RKO (cell line): ENCODE measurements at regions not wholly inside any gene's neighbourhood (a gene's known extent, or its start where the extent isn't known, plus 50 kb on each side); places are given as distances from the start of the nearest gene placed in this dataset.
A peak's percentile ranks its signal among the peaks of the same experiment; 100 is the strongest.

ENCODE experiments used
- DNase-seq: peaks from one replicate; pipeline ENCODE4 v3.0.0-alpha.2; 2016; ENCODE audit warnings: low spot score

DNA sequence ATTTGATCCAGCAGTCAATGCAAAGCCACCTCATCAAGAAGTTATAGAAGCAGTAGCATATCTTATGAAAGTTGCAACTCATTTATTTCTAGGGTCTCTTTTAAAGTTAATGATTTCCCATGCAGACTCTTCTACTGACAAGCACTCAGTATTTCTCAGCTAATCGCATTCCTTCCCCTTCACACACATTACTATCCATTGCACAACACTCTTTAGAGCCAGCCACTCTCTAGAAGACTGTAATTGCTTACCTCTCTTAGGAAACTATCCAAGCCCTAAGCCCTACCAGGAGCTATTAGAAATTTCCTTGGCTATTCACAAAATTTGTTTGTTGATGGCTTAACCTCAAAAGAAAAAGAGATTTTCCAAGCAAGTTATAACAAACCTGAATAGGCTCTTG, 106.0 kb downstream of the ADAMTS1 start:
- DNase-seq, result no peak

- no peak for DNase-seq
Observed at GRCh38 chr21:26736449-26736848, 108.8 kb downstream of the ADAMTS1 start.

GRCh38 chr21:26732432-26733221, 112.6 kb downstream of the ADAMTS1 start:
- DNase-seq, result no peak

- no peak for DNase-seq
Observed at GRCh38 chr21:26719750-26720149, 125.5 kb downstream of the ADAMTS1 start.

- peak; percentile 38 for DNase-seq
Observed at GRCh38 chr21:26717146-26717739, 128.0 kb downstream of the ADAMTS1 start.

GRCh38 chr21:26715878-26716506, 129.2 kb downstream of the ADAMTS1 start:
- DNase-seq, result peak; percentile 17

DNA sequence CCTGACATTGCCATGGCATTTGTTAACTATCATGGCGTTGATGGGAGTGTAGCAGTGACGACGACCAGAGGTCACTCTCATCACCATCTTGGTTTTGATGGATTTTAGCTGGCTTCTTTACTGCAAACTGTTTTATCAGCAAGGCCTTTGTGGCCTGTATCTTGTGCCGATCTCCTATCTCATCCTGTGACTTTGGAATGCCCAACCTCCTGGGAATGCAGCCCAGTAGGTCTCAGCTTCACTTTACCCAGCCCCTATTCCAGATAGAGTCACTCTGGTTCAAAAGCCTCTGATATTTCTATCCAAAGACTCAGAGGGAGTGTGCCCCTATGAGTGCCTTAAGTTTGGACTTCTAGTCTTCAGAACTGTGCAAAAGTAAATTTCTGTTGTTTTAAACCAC, 130.1 kb downstream of the ADAMTS1 start:
- DNase-seq, result no peak

- no peak for DNase-seq
Observed at GRCh38 chr21:26710155-26710554, 135.1 kb downstream of the ADAMTS1 start.

DNA sequence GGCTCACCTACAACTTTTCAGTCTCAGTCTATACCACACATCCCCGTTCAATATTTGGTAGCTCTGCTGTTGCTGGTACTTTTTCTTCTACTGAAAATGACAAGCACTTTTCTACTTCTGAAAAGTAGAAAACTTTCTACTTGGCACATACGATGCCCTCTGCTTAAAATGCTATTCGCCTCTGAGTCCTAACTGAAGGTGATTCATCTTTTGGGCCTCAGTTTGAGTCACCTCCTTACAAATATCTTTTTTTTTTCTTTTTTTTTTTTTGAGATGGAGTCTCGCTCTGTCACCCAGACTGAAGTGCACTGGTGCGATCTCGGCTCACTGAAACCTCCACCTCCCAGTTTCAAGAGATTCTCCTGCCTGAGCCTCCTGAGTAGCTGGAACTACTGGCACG, 136.0 kb upstream of the CYYR1 start:
- peak; percentile 69 for DNase-seq

DNA sequence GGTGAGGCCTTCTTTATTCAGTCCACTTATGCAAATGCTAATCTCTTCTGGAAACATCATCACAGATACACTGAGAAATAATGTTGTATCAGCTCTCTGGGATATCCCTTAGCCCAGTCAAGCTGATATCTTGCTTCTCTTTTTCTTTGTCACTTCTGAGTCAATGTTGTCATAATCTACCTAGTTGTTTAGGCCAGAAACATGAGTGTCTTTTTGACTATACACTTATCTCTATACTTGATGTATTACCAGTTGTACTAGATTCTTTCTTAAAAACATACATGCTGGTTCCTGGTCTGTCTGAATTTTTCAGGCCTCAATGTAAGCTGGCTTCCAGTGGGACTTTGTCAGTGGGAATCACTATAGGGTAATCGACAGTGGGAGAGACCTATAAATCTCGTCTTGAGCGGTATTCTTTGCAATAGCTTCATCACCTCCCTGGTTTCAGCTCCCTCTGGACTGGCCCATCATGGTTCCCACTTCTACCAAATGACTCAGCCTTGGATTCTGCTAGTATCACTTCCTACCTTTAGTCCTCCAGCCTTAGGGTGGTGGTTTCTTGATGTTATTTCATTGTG, 135.2 kb upstream of the CYYR1 start:
- no peak for DNase-seq

- DNase-seq, result no peak
Observed at GRCh38 chr21:26707246-26707645, 134.2 kb upstream of the CYYR1 start.

- DNase-seq, result no peak
Observed at GRCh38 chr21:26698416-26698815, 125.3 kb upstream of the CYYR1 start.

DNA sequence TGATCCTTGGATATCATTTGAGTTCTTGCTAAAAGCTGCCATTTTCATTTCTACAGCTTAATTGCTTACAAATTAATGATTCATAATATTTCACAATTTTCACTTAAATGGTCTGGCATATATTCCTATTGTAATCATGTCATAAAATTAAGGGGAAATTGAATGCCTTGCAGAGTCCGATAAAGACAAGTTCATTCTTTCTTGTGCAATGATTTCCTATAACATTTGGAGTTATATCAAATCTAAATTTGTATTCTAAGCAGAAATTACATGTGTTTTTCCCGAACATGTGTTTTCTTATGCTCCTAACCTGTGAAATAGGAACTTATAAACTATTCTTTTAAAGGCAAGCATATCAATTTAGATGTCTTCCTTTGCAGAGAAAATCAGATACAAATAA, 118.3 kb upstream of the CYYR1 start:
- DNase-seq, result no peak

DNA sequence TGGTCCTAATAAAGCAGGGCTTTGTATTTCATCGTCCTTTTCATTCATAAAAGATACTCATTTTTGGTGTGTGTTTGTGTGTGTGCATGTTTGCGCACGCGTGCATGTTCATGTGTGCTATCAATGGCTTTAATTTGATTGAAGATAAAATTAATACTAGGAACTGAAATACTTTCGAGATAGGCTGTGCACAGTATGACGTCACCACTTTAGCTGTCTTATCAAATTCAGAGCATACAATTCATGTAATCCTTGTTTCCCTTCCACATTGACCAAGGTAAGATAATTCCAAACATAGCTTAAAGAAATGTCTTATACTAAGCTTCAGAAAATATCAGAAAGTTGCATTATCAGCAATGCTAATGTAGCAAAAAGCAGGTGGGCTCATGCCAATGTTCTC, 113.6 kb upstream of the CYYR1 start:
- DNase-seq, result no peak

GRCh38 chr21:26686278-26686677, 113.2 kb upstream of the CYYR1 start:
- peak; percentile 59 for DNase-seq

DNA sequence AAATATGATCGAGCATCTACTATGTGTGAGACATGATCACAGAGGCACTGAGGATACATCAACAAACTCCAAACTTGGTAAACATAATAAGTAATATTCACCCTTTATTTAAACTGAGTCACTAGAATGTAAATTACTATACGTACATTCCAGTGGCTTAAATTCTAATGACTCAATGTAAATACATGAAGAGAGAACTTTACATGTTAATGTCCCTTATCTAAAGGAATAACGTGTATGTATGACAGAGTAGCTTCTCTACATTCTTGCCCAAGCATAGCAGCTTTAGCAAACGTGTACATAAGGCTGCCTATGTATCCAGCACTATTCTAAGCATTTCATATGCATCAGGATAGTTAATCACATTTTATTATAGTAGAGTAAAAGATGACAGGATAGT, 111.8 kb upstream of the CYYR1 start:
- DNase-seq, result no peak

DNA sequence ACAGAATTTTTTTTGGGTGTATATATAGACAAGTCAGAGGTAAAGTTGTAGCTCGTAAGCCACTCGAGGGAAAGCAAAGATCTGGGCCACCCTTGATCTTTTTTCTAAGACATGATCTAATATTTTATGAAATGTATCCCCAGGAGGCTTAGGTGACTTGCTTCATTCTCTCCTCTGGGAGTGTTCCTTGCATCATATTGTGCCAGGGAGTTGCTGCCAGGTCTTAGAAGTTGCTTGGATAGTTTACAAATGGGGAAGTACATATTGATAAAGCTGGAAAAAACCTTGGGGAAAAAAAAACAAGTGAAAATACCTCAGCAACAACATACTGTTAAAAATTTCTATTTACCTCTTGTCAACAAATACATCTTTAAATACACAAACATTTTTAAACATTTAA, 110.9 kb upstream of the CYYR1 start:
- no peak for DNase-seq

DNA sequence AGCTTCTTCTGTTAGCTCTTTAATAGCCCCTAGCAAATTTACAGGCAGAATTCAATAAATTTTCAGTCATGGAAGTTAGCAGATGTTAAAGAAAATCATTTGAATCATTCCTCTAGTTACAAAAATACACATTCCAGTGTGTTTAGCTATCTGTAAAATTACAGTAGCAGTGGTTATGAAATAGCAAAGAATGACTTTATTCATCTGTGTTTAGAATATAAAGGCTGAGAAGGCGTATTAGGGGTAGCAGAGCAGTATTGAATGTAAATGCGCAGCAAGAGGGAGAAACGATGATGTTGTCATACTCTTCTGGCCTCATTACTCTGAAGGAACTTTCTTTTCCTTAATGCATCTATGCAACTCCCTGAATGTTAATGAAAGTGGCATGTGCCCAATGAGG, 106.2 kb upstream of the CYYR1 start:
- no peak for DNase-seq

- no peak for DNase-seq
Observed at GRCh38 chr21:26674323-26674722, 101.2 kb upstream of the CYYR1 start.

- DNase-seq, result no peak
Observed at GRCh38 chr21:26669215-26669764, 96.2 kb upstream of the CYYR1 start.

DNA sequence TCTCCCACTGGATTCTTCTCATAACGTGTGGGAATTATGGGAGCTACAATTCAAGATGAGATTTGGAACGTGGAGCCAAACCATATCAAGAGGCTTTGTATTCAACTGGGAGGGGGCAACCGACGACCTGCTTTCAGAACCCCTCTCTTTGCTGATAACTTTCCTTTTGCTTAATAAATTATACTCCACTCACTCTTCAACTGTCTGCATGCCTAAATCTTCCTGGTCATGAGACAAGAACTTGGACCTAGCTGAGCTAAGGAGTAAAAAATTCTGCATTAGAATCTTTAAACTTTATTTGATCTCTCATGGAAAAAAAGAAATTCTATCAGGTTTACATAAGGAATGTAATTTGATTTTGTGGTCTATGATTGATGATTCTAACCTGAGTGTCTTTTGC, 86.7 kb upstream of the CYYR1 start:
- DNase-seq, result no peak

DNA sequence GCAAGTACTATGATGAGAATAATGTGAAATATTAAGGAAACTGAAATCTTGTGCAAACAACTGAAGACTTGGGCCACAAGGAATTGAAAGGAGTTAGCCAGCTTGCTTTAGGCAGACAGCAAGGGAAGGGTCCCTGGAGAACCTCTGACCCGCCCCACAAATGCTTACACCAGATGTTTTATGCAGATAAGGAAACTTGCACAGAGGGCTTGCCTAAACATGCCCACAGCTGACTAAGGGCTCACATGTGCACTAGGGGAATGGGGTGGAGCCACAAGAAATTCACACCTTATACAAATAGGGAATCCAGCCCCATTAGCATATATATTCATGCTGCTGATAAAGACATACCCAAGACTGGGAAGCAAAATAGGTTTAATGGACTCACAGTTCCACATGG, 86.1 kb upstream of the CYYR1 start:
- no peak for DNase-seq

GRCh38 chr21:26655460-26655859, 82.4 kb upstream of the CYYR1 start:
- no peak for DNase-seq
